Activated B cell treated with CpG ODN at 0.5 μM for 24 hours (primary cell): ENCODE measurements at regions not wholly inside any gene's neighbourhood (a gene's known extent, or its start where the extent isn't known, plus 50 kb on each side); places are given as distances from the start of the nearest gene placed in this dataset.
"Not testable (repeated sequence)": the region's sequence is repeated elsewhere in the genome, so short reads cannot be mapped to it uniquely, and the experiment has no call there.

Source experiments
- ATAC-seq: fragments of 200-7000 bp; cut with Tn5 transposase; one replicate; pipeline ENCODE4 v1.10.0; 2021; ENCODE audit warnings: low read depth, mild to moderate bottlenecking, moderate library complexity
- CTCF ChIA-PET: fragments of 350-600 bp; sonication (Branson Sonifier 250); formaldehyde crosslinking; loops from one replicate; lab custom pipeline; 2021; ENCODE audit warnings: antibody characterized with exemption; lab: Charles Lee
- POLR2A ChIA-PET: fragments of 350-600 bp; sonication (Branson Sonifier 250); formaldehyde crosslinking; loops from one replicate; lab custom pipeline; 2021; ENCODE audit warnings: antibody characterized with exemption; lab: Charles Lee
- DNase-seq: peaks from one replicate; pipeline ENCODE4 v3.0.0; 2022
- H3K27ac Mint-ChIP-seq: one replicate; pipeline ENCODE4 v1.8.0; 2020; ENCODE audit warnings: mixed read lengths
- H3K27me3 Mint-ChIP-seq: one replicate; pipeline ENCODE4 v1.8.0; 2021; ENCODE audit warnings: mixed read lengths
- H3K36me3 Mint-ChIP-seq: one replicate; pipeline ENCODE4 v1.8.0; 2021; ENCODE audit warnings: low read depth, mixed read lengths
- H3K4me1 Mint-ChIP-seq: one replicate; pipeline ENCODE4 v1.8.0; 2021; ENCODE audit warnings: mixed read lengths
- H3K4me3 Mint-ChIP-seq: one replicate; pipeline ENCODE4 v1.8.0; 2020; ENCODE audit warnings: mild to moderate bottlenecking, mixed read lengths
- H3K9me3 Mint-ChIP-seq: one replicate; pipeline ENCODE4 v1.8.0; 2020; ENCODE audit warnings: mixed read lengths
- CTCF ChIP-seq: fragments of 200-600 bp; IDR thresholded peaks from one replicate; pipeline ENCODE4 v1.8.0; 2022; ENCODE audit warnings: antibody characterized with exemption, mild to moderate bottlenecking
- intact Hi-C: fragments of 100-400 bp; cut with micrococcal nuclease; formaldehyde crosslinking; loops from one replicate; pipeline ENCODE4 v1.15.1; 2024

GRCh38 chr2:215889240-215889969 is 123.9 kb downstream of the MREG start:
- CTCF ChIA-PET: not testable (repeated sequence)

GRCh38 chr2:215888680-215889079 is 124.7 kb downstream of the MREG start:
- DNase-seq (no peak), ATAC-seq (no peak)
- peaks cover 3% of the 10 kb centered on the region for H3K9me3 Mint-ChIP-seq
- intact Hi-C loops: no loop called here
- no peak for TF ChIP-seq CTCF
- no peaks in the 10 kb centered on the region for H3K4me1 Mint-ChIP-seq
- no peak overlapping the region for H3K4me3 Mint-ChIP-seq
- H3K27ac Mint-ChIP-seq: no peak overlapping the region
- H3K27me3 Mint-ChIP-seq: peaks cover 7% of the 10 kb centered on the region
- ChIA-PET CTCF (no interaction called here), POLR2A (no interaction called here)
- no peaks in the 10 kb centered on the region for H3K36me3 Mint-ChIP-seq

More at GRCh38 chr2:215889240-215889969, 123.9 kb downstream of the MREG start:
- H3K4me1 Mint-ChIP-seq, intact Hi-C loops, H3K27me3 Mint-ChIP-seq, DNase-seq, H3K36me3 Mint-ChIP-seq, H3K9me3 Mint-ChIP-seq, H3K27ac Mint-ChIP-seq, ATAC-seq, H3K4me3 Mint-ChIP-seq, POLR2A ChIA-PET: not testable (repeated sequence)

GRCh38 chr2:215887303-215887702 is 126.0 kb downstream of the MREG start:
- no peak for DNase-seq
- TF ChIP-seq CTCF: no peak
- H3K9me3 Mint-ChIP-seq: peaks cover 3% of the 10 kb centered on the region
- H3K27ac Mint-ChIP-seq: no peak overlapping the region
- ATAC-seq: no peak
- ChIA-PET CTCF (no interaction called here), POLR2A (no interaction called here)
- no peaks in the 10 kb centered on the region for H3K36me3 Mint-ChIP-seq
- H3K4me3 Mint-ChIP-seq: no peak overlapping the region
- peaks cover 7% of the 10 kb centered on the region for H3K27me3 Mint-ChIP-seq
- H3K4me1 Mint-ChIP-seq: no peaks in the 10 kb centered on the region
- intact Hi-C loops: no loop called here

- intact Hi-C loops: no loop called here
- peaks cover 4% of the 10 kb centered on the region for H3K27me3 Mint-ChIP-seq
Observed at GRCh38 chr2:215886022-215886421, 127.3 kb downstream of the MREG start.

GRCh38 chr2:215885536-215885935 is 127.8 kb downstream of the MREG start:
- DNase-seq (no peak), ATAC-seq (no peak)
- no peak overlapping the region for H3K27ac Mint-ChIP-seq
- H3K4me1 Mint-ChIP-seq: no peaks in the 10 kb centered on the region
- no peak for TF ChIP-seq CTCF
- peaks cover 3% of the 10 kb centered on the region for H3K27me3 Mint-ChIP-seq
- peaks cover 3% of the 10 kb centered on the region for H3K9me3 Mint-ChIP-seq
- intact Hi-C loops: no loop called here
- H3K36me3 Mint-ChIP-seq: no peaks in the 10 kb centered on the region
- CTCF ChIA-PET: no interaction called here
- POLR2A ChIA-PET: no interaction called here
- H3K4me3 Mint-ChIP-seq: no peak overlapping the region

More at GRCh38 chr2:215886022-215886421, 127.3 kb downstream of the MREG start:
- H3K36me3 Mint-ChIP-seq: no peaks in the 10 kb centered on the region
- peaks cover 3% of the 10 kb centered on the region for H3K9me3 Mint-ChIP-seq
- TF ChIP-seq CTCF: no peak
- ATAC-seq: no peak
- no peaks in the 10 kb centered on the region for H3K4me1 Mint-ChIP-seq
- POLR2A ChIA-PET: no interaction called here
- no peak overlapping the region for H3K4me3 Mint-ChIP-seq
- H3K27ac Mint-ChIP-seq: no peak overlapping the region
- CTCF ChIA-PET: no interaction called here
- DNase-seq: no peak
